Heart left ventricle (tissue), 16 donors: ENCODE measurements at regions not wholly inside any gene's neighbourhood (a gene's known extent, or its start where the extent isn't known, plus 50 kb on each side); places are given as distances from the start of the nearest gene placed in this dataset.

Source experiments
- ATAC-seq, 4 donors: fragments of 200-7000 bp; cut with Tn5 transposase; one replicate each; pipeline ENCODE4 v1.9.1; 2020 to 2022; ENCODE audit warnings: moderate library complexity in 4 of 4, mild to moderate bottlenecking in 3 of 4, moderate number of reproducible peaks in 1 of 4
- DNase-seq, 5 donors: peaks; one replicate each; pipeline ENCODE4 v3.0.0-alpha.2; 2020
- H3K27ac ChIP-seq, 12 donors: fragments of 200-600 bp; sonication (generic) in 4 of 12; one replicate each; pipeline versions ENCODE4 v1.5.0 to v1.8.0; 2016 to 2022; ENCODE audit warnings: mild to moderate bottlenecking in 2 of 12
- H3K27me3 ChIP-seq, 9 donors: fragments of 200-600 bp; sonication (generic) in 2 of 9; one replicate each; pipeline versions ENCODE4 v1.5.1 to v1.8.0; 2016 to 2022; ENCODE audit warnings: mild to moderate bottlenecking in 3 of 9
- H3K36me3 ChIP-seq, 9 donors: fragments of 200-600 bp; sonication (generic) in 2 of 9; one replicate each; pipeline versions ENCODE4 v1.5.0 to v1.8.0; 2018 to 2022; ENCODE audit warnings: mild to moderate bottlenecking in 2 of 9
- H3K4me1 ChIP-seq, 12 donors: fragments of 200-600 bp; sonication (generic) in 4 of 12; one replicate each; pipeline versions ENCODE4 v1.5.0 to v1.8.0; 2016 to 2022; ENCODE audit warnings: mild to moderate bottlenecking in 3 of 12
- H3K4me3 ChIP-seq, 12 donors: fragments of 200-600 bp; sonication (generic) in 4 of 12; one replicate each; pipeline versions ENCODE4 v1.5.0 to v1.8.0; 2017 to 2022; ENCODE audit warnings: mild to moderate bottlenecking in 9 of 12, moderate library complexity in 4 of 12
- H3K9me3 ChIP-seq, 12 donors: fragments of 200-600 bp; sonication (generic) in 4 of 12; one replicate each; pipeline versions ENCODE4 v1.5.0 to v1.8.0; 2016 to 2022; ENCODE audit warnings: mild to moderate bottlenecking in 1 of 12
- CTCF ChIP-seq, 12 donors: fragments of 200-600 bp; sonication (generic) in 4 of 12; IDR thresholded peaks; one replicate each; pipeline versions ENCODE4 v1.5.0 to v1.8.0; 2018 to 2022; ENCODE audit warnings: antibody characterized with exemption in 12 of 12, mild to moderate bottlenecking in 5 of 12
- POLR2A ChIP-seq, 2 donors: fragments of 450-650 bp; IDR thresholded peaks; one replicate each; pipeline ENCODE4 v1.6.1; 2017; ENCODE audit warnings: antibody characterized with exemption in 2 of 2, mild to moderate bottlenecking in 2 of 2, moderate library complexity in 2 of 2
- WGBS, 4 donors: extraction: QIAGEN DNeasy Blood & Tissue Kit in 2 of 4; methylation state at CpG; one replicate each; pipeline versions ENCODE4 v1.1.5 to v1.1.7; 2013 to 2018; 5-methylcytosine and 5-hydroxymethylcytosine counted together
- intact Hi-C, 10 donors: fragments of 100-400 bp; cut with DNase I; formaldehyde crosslinking; loops; one replicate each; pipeline versions ENCODE4 v1.11.1 to v1.14.2; 2022
- donor health status: ischemic (EF 13 %, LVEDD 7.1; RV severe dilation, severe dysfunction).
- donor health status: healthy with polysubstance abuse.
- donor health status: DM: no; HTN: yes; CAD: no.
- donor health status: DM: no; HTN: no; CAD: no.
- donor health status: ischemic (EF 25% LVEDD 6.9; RV normal size, moderate dysfunction).
- donor health status: ischemic (EF 25% LVEDD 5.7; RV mildly dilated, moderate dysfunction).
- donor health status: healthy.
- donor health status: DM: yes; HTN: yes; CAD: no.
- donor health status: ischemic (EF 35%, LVEDD 5.7; RV mildly dilated, moderate dysfunction).
- donor health status: nonischemic (EF 11% LVEDD 7.7; RV severe dilation, severe dysfunction).
- donor health status: DM: yes; HTN: yes; CAD: no.
- donor health status: PGD.
- donor health status: ischemic (EF 29% LVEDD 5.4; RV normal size, mild dysfunction).
- donor health status: nonischemic (EF 23%, LVEDD 6.1; RV moderate dilation, normal function).

DNA sequence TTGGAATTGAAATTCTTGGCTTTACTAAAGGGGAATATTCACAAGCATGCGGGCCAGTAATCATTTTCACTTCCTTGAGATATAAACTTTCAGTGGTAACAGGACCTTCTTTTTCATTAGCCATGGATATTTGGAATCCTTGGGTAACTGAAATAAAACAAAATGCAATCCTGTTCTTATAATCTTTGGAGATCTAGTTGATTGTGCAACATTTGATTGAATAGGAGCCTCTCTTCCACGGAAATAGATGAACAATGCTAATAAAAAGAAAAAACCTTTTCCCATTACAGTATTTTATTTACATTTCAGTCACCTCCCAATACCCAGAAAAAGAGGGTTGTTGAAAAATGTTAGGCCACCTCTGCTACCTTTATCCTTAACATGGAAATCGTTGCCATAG, 225.6 kb downstream of the MAP2K6 start:
- H3K36me3 ChIP-seq = no peaks in the 10 kb centered on the region
- no peak overlapping the region for H3K27ac ChIP-seq
- peaks cover 0 to 8% (median 0%) of the 10 kb centered on the region in 12 donors for H3K4me1 ChIP-seq
- H3K4me3 ChIP-seq = no peak overlapping the region
- ATAC-seq (no peak), DNase-seq (no peak)
- no peak for TF ChIP-seq CTCF (IDR thresholded peaks at IDR 0.05)
- WGBS, 4 donors = 58 to 89% (median 70%) methylated on average over 3 of the region's 3 CpGs
- H3K9me3 ChIP-seq = no peaks in the 10 kb centered on the region
- intact Hi-C loops = no loop called here
- H3K27me3 ChIP-seq = no peaks in the 10 kb centered on the region

- H3K9me3 ChIP-seq = no peaks in the 10 kb centered on the region
- H3K27me3 ChIP-seq = no peaks in the 10 kb centered on the region
- DNase-seq = no peak
- intact Hi-C loops = no loop called here
- ATAC-seq = no peak
- H3K27ac ChIP-seq = no peak overlapping the region
- H3K36me3 ChIP-seq = no peaks in the 10 kb centered on the region
- H3K4me1 ChIP-seq = peaks cover 0 to 8% (median 0%) of the 10 kb centered on the region in 12 donors
- no peak for TF ChIP-seq CTCF (IDR thresholded peaks at IDR 0.05)
- no peak for TF ChIP-seq POLR2A (IDR thresholded peaks at IDR 0.05)
- 41 to 51% (median 44%) methylated on average over 2 of the region's 2 CpGs for WGBS, 4 donors
- no peak overlapping the region for H3K4me3 ChIP-seq
These were observed 229.2 kb downstream of the MAP2K6 start for GRCh38 chr17:69643686-69644085.

DNA sequence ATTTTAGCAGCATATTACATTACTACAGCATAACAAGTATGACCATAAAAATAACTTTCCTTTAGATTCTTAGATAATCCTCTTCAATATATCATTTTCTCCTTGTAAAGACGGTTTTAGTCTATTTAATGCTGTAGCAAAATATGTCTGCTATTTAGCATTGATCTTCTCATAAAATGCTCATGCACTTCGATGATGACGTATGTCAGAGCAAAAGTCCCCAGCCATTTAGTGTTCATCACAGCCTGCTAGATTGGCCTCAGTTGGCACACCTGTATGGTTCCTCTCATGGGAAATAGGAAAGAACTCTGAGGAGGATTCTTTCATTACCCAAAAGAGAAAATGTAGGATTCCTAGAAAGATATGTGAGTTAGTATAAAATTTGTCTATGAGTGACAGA, 232.2 kb downstream of the MAP2K6 start:
- Histone ChIP-seq H3K4me3 (no peak overlapping the region), H3K27ac (no peak overlapping the region), H3K36me3 (no peaks in the 10 kb centered on the region), H3K27me3 (no peaks in the 10 kb centered on the region), H3K4me1 (peaks cover 0 to 8% (median 0%) of the 10 kb centered on the region in 12 donors), H3K9me3 (no peaks in the 10 kb centered on the region)
- TF ChIP-seq POLR2A (IDR thresholded peaks at IDR 0.05) (no peak), CTCF (IDR thresholded peaks at IDR 0.05) (no peak)
- ATAC-seq (no peak), DNase-seq (no peak)
- intact Hi-C loops = no loop called here
- 94 to 97% (median 95%) methylated on average over 3 of the region's 3 CpGs for WGBS, 4 donors

GRCh38 chr17:69650881-69651280, 236.4 kb downstream of the MAP2K6 start:
- H3K36me3 ChIP-seq = no peaks in the 10 kb centered on the region
- no peak overlapping the region for H3K27ac ChIP-seq
- no peaks in the 10 kb centered on the region for H3K9me3 ChIP-seq
- intact Hi-C loops = no loop called here
- H3K4me3 ChIP-seq = no peak overlapping the region
- peaks cover 0 to 10% (median 0%) of the 10 kb centered on the region in 12 donors for H3K4me1 ChIP-seq
- DNase-seq (no peak), ATAC-seq (no peak)
- no peak for TF ChIP-seq CTCF (IDR thresholded peaks at IDR 0.05)
- no peak for TF ChIP-seq POLR2A (IDR thresholded peaks at IDR 0.05)
- 90 to 96% (median 95%) methylated on average over 5 of the region's 5 CpGs for WGBS, 4 donors
- H3K27me3 ChIP-seq = no peaks in the 10 kb centered on the region
